SK-N-MC (cell line): ENCODE measurements at regions not wholly inside any gene's neighbourhood (a gene's known extent, or its start where the extent isn't known, plus 50 kb on each side); places are given as distances from the start of the nearest gene placed in this dataset.

Experiments
- EZH2 ChIP-seq: fragments of 200-600 bp; sonication (generic); IDR thresholded peaks from one replicate; pipeline ENCODE4 v1.6.1; 2017; ENCODE audit warnings: antibody characterized with exemption
- POLR2AphosphoS5 ChIP-seq: IDR thresholded peaks from 2 replicates; pipeline ENCODE4 v1.6.1; 2012; ENCODE audit warnings: mild to moderate bottlenecking, low read depth, low read length, borderline replicate concordance

DNA sequence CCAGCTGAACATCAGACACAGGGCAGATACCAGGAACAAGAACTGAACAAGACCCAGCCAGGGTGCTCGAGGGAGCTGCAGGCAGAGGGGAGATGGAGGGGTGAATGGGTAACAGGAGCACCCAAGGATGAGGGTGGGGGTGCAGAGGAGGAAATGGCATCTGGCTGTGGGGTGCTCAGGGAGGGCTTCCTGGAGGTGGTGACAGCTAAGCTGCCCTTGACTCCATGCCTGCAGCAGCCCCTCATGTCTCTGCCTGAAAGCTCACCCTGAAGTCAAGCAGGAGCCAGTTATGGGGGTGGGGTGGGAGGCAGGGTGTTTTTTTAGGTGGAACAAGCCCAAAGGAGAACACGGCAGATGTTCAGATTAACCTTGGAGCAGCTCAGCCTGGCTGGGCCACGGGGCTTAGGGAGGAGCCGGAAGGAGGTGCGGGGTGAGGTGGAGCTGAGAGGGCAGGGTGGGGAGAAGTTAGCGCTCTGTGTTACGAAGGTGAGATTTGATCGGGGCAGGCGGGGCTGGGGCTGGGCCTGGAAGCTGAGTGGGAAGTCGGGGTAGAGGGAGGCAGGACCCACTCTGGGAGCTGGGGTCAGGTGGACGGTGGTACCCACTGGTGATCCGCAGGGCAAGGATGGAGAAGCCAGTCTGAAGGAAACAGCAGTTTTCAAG is 143.0 kb downstream of the ENGASE start:
- no peak for TF ChIP-seq EZH2
- no peak for TF ChIP-seq POLR2AphosphoS5
